ENCODE measurements at regions not wholly inside any gene's neighbourhood (a gene's known extent, or its start where the extent isn't known, plus 50 kb on each side); places are given as distances from the start of the nearest gene placed in this dataset.
"Not testable (repeated sequence)": the region's sequence is repeated elsewhere in the genome, so short reads cannot be mapped to it uniquely, and the experiment has no call there.

DNA sequence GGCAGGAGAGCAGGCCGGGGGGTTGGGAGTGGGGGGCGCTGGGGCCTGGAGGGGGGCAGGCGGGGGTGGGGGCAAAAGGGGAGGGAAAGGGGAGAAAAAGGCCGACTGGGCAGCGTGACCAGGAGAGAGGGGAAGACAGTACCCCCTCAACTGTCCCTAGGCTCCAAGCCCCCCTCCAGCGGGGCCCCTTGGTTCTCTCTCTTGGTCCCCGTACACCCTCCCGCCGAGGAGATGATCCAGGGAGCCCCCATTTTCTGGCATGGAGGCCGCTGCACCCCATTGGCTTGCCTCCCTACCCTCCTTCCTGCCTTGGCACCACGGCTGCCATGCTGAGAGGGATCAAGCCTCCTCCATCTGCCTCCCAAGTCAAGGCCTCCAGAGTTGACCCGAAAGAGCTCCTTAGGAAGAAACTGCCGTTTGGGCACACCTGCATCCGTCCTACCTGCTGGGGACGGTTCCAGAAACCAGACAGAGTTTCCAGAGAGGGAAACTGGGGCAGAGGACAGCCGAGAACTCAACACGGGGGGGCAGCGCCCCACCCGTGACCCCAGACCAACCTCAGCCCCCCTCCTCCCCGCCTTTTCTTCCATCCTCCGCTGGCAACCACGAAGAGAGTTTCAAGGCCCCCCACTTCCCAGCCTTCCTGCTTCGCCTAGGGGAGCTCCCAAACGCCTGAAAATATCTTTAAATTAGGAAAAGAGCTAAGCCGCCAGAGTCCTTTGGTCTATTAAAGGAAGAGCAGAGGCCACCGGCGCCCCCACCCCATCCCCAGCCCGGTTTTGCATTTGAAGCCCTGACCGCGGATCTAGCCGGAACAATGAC, 155.9 kb downstream of the CRLF3 start:
- TF ChIP-seq, protein P1, sequence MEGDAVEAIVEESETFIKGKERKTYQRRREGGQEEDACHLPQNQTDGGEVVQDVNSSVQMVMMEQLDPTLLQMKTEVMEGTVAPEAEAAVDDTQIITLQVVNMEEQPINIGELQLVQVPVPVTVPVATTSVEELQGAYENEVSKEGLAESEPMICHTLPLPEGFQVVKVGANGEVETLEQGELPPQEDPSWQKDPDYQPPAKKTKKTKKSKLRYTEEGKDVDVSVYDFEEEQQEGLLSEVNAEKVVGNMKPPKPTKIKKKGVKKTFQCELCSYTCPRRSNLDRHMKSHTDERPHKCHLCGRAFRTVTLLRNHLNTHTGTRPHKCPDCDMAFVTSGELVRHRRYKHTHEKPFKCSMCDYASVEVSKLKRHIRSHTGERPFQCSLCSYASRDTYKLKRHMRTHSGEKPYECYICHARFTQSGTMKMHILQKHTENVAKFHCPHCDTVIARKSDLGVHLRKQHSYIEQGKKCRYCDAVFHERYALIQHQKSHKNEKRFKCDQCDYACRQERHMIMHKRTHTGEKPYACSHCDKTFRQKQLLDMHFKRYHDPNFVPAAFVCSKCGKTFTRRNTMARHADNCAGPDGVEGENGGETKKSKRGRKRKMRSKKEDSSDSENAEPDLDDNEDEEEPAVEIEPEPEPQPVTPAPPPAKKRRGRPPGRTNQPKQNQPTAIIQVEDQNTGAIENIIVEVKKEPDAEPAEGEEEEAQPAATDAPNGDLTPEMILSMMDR (IDR thresholded peaks at IDR 0.05) = not testable (repeated sequence)
- TF ChIP-seq POLR2AphosphoS5, EP300 (IDR thresholded peaks at IDR 0.05): not testable (repeated sequence)
